ENCODE measurements at regions not wholly inside any gene's neighbourhood (a gene's known extent, or its start where the extent isn't known, plus 50 kb on each side); places are given as distances from the start of the nearest gene placed in this dataset.

- Mint-ChIP-seq H3K27me3 (ENCODE audit: low read depth) (no peaks in the 10 kb centered on the region), H3K4me3 (no peak overlapping the region), H3K9me3 (peaks cover 4% of the 10 kb centered on the region), H3K27ac (ENCODE audit: unreplicated experiment) (no peak overlapping the region), H3K36me3 (ENCODE audit: low read depth) (peaks cover 7% of the 10 kb centered on the region), H3K4me1 (peaks cover 20% of the 10 kb centered on the region)
- DNase-seq (ENCODE audit: low read depth, low spot score), result no peak
- TF ChIP-seq, protein P1, sequence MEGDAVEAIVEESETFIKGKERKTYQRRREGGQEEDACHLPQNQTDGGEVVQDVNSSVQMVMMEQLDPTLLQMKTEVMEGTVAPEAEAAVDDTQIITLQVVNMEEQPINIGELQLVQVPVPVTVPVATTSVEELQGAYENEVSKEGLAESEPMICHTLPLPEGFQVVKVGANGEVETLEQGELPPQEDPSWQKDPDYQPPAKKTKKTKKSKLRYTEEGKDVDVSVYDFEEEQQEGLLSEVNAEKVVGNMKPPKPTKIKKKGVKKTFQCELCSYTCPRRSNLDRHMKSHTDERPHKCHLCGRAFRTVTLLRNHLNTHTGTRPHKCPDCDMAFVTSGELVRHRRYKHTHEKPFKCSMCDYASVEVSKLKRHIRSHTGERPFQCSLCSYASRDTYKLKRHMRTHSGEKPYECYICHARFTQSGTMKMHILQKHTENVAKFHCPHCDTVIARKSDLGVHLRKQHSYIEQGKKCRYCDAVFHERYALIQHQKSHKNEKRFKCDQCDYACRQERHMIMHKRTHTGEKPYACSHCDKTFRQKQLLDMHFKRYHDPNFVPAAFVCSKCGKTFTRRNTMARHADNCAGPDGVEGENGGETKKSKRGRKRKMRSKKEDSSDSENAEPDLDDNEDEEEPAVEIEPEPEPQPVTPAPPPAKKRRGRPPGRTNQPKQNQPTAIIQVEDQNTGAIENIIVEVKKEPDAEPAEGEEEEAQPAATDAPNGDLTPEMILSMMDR (conservative IDR thresholded peaks at IDR 0.05), result no peak
Measured at GRCh38 chr4:124017185-124017785, 620.7 kb downstream of the SPRY1 start.

DNA sequence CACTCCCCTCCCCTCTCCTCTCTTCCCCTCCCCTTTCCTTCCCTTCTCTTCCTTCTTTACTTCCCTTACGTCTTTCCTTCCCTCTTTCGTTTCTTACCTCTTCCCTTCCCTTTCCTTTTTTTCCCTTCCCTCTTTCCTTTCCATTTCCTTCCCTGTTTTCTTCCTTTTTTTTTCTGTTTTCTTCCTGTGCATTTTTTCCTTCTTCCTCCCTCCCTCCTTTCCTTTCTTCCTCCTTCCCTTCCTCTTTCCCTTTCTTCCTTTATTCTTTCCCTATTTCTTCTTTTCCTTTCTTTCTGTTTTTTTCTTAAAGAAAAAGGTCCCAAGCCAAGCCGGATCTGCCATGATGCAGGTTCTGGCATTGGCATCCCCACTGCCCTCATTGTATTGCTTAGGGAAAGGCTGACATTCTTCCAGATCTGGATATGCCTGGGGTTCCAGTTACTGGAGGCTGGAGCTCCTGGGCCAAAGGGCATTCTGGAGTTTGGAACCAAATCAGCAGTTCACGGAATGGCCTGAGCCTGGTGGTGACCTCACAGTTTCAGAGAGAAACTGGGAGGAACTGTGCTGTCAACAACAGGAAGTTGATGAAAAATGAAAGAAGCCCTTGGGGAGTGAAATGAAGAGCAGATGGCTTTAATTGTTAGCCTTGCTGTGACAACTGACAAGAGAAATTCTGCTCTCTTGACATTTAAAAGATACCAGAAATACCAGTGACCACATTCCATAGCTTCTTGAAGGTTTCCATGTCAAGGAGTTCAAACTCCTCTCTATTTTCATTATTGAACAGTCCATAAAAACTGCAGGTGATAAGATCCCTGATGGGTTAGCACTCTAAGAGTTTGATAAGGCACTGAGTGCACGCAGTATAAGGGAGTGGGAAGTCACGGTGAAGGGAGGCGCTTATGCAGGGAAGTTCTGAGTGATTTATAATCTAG is 622.1 kb downstream of the SPRY1 start:
- Mint-ChIP-seq H3K9me3 (peaks cover 3% of the 10 kb centered on the region), H3K36me3 (ENCODE audit: low read depth) (no peaks in the 10 kb centered on the region), H3K27me3 (ENCODE audit: low read depth) (no peaks in the 10 kb centered on the region), H3K4me1 (peaks cover 20% of the 10 kb centered on the region), H3K27ac (ENCODE audit: unreplicated experiment) (peak overlapping the region; percentile 15), H3K4me3 (no peak overlapping the region)
- no peak for DNase-seq (ENCODE audit: low read depth, low spot score)
- TF ChIP-seq, protein P1 (conservative IDR thresholded peaks at IDR 0.05), result no peak

DNA sequence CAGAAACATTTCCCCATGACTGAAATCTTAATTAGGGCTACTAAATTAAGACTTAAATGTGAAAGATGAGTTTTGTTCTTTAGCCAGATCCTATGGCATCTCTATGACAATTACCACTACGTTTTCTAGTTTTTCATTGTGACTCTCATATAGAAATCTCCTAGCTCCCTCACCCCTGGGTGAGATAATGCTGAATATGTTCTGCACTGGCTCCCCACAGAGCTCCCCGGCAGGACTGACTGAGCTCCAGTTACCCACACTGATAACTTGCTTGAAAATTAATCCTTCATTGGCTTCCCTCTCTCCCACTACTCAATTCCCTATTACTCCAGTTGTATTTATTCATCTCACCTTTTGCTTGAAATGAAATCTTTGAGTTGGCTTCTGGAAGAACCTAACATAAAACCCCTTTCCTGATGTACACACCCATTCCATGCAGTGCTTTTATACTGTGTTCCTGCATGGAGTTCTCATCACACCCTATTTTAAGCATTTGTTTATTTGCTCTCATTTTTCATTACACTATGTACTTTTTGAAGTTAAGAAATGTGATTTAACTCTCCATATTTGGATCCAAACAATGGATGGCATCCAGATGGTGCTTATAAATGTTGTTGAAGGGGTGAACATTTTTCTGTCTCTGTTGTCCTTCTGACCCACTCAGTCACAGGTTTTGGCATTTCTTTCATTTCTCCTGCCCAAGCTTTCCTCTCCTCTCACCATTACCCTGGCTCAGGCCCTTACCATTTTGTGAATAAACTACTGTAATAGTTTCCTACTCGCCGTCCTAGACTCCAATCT is 623.4 kb downstream of the SPRY1 start:
- Mint-ChIP-seq H3K4me1 (peaks cover 22% of the 10 kb centered on the region), H3K27ac (ENCODE audit: unreplicated experiment) (peak overlapping the region; percentile 46), H3K9me3 (peaks cover 4% of the 10 kb centered on the region), H3K27me3 (ENCODE audit: low read depth) (no peaks in the 10 kb centered on the region), H3K36me3 (ENCODE audit: low read depth) (peaks cover 1% of the 10 kb centered on the region), H3K4me3 (no peak overlapping the region)
- TF ChIP-seq, protein P1 (conservative IDR thresholded peaks at IDR 0.05), result no peak
- DNase-seq (ENCODE audit: low read depth, low spot score), result no peak

DNA sequence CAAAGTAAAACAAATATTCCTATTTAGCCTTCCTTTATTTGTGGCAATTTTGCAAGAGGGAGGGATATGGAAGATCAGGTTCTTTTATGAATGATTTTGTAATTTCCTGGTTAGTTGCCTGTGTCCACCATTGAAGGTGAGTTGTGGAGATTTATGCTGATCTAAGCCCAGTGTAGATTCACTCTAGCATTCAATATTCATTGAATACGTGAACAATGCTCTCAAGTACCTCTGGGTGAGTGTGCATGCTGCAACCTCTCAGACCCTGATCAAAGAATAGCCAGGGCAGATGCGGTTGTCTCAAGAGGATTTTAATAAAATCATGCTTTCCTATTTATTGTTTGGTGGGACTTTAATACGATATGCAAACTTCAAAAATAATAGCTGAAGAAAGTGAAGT is 628.4 kb downstream of the SPRY1 start:
- TF ChIP-seq, protein P1 (conservative IDR thresholded peaks at IDR 0.05), result no peak
- Mint-ChIP-seq H3K4me1 (peaks cover 21% of the 10 kb centered on the region), H3K27me3 (ENCODE audit: low read depth) (no peaks in the 10 kb centered on the region), H3K36me3 (ENCODE audit: low read depth) (peaks cover 3% of the 10 kb centered on the region), H3K4me3 (no peak overlapping the region), H3K9me3 (peaks cover 8% of the 10 kb centered on the region), H3K27ac (ENCODE audit: unreplicated experiment) (peak overlapping the region; percentile 7)
- no peak for DNase-seq (ENCODE audit: low read depth, low spot score)

GRCh38 chr4:124025428-124025827 is 628.8 kb downstream of the SPRY1 start:
- Mint-ChIP-seq H3K9me3 (peaks cover 8% of the 10 kb centered on the region), H3K4me1 (peaks cover 24% of the 10 kb centered on the region), H3K4me3 (no peak overlapping the region), H3K27ac (ENCODE audit: unreplicated experiment) (no peak overlapping the region), H3K27me3 (ENCODE audit: low read depth) (no peaks in the 10 kb centered on the region), H3K36me3 (ENCODE audit: low read depth) (peaks cover 3% of the 10 kb centered on the region)
- no peak for DNase-seq (ENCODE audit: low read depth, low spot score)
- TF ChIP-seq, protein P1 (conservative IDR thresholded peaks at IDR 0.05), result no peak
